RWPE2 (cell line): ENCODE measurements at regions not wholly inside any gene's neighbourhood (a gene's known extent, or its start where the extent isn't known, plus 50 kb on each side); places are given as distances from the start of the nearest gene placed in this dataset.

Source experiments
- ATAC-seq: fragments of 200-7000 bp; cut with Tn5 transposase; 3 replicates; pipeline ENCODE4 v1.9.1; 2021; ENCODE audit warnings: low read depth
- DNase-seq: peaks from one replicate; pipeline ENCODE4 v3.0.0-alpha.2; 2020; ENCODE audit warnings: low spot score
- H3K27ac ChIP-seq: fragments of 450-650 bp; 2 replicates; pipeline ENCODE4 v1.5.1; 2017; ENCODE audit warnings: mild to moderate bottlenecking; ENCODE audit not compliant: poor library complexity, severe bottlenecking
- H3K27me3 ChIP-seq: fragments of 250-450 bp; sonication (Bioruptor Pico); 2 replicates; pipeline ENCODE4 v1.5.1; 2021; ENCODE audit warnings: mild to moderate bottlenecking, moderate library complexity; ENCODE audit not compliant: insufficient read depth, poor library complexity, severe bottlenecking
- H3K36me3 ChIP-seq: fragments of 250-450 bp; sonication (Bioruptor Pico); 2 replicates; pipeline ENCODE4 v1.5.1; 2020; ENCODE audit warnings: low read depth, mild to moderate bottlenecking, moderate library complexity
- H3K4me1 ChIP-seq: fragments of 250-450 bp; sonication (Bioruptor Pico); 2 replicates; pipeline ENCODE4 v1.5.1; 2021; ENCODE audit warnings: mild to moderate bottlenecking, moderate library complexity; ENCODE audit not compliant: insufficient read depth, poor library complexity, severe bottlenecking
- H3K4me3 ChIP-seq: fragments of 250-450 bp; sonication (Bioruptor Pico); 2 replicates; pipeline ENCODE4 v1.5.1; 2021; ENCODE audit warnings: mild to moderate bottlenecking, moderate library complexity; ENCODE audit not compliant: severe bottlenecking
- H3K9me3 ChIP-seq: fragments of 250-450 bp; sonication (Bioruptor Pico); 2 replicates; pipeline ENCODE4 v1.5.1; 2021; ENCODE audit warnings: mild to moderate bottlenecking, moderate library complexity; ENCODE audit not compliant: severe bottlenecking
- CTCF ChIP-seq: fragments of 450-650 bp; IDR thresholded peaks from one replicate; pipeline ENCODE4 v1.5.1; 2017; ENCODE audit warnings: mild to moderate bottlenecking, moderate library complexity; ENCODE audit not compliant: poor library complexity, severe bottlenecking

GRCh38 chr7:155183655-155184054 is 113.5 kb downstream of the HTR5A start:
- Histone ChIP-seq H3K27me3 (no peaks in the 10 kb centered on the region), H3K4me1 (no peaks in the 10 kb centered on the region), H3K9me3 (peaks cover 13% of the 10 kb centered on the region), H3K36me3 (no peaks in the 10 kb centered on the region), H3K4me3 (no peak overlapping the region), H3K27ac (no peak overlapping the region)
- ATAC-seq (no peak), DNase-seq (no peak)
- no peak for TF ChIP-seq CTCF

DNA sequence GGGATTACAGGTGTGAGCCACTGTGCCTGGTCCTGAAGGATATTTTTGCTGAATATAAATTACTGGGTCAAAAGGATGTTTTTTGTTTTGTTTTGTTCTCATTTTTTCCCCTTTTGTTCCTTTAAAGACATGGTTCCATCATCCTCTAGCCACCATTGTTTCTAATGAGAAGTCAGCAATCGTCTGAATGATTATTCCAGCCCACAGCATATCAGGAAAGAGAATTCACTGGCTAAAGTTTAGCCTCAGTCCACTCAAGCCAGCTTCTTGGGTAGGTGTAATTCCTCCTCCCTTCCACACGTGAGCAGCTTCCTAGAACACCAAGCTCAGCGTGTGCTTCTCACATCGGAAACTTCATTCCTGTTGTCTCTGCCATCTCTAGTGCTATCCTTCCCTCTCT is 112.8 kb upstream of the INSIG1 start:
- no peaks in the 10 kb centered on the region for H3K27me3 ChIP-seq
- peaks cover 13% of the 10 kb centered on the region for H3K9me3 ChIP-seq
- DNase-seq: no peak
- ATAC-seq: no peak
- H3K36me3 ChIP-seq: no peaks in the 10 kb centered on the region
- H3K4me1 ChIP-seq: peaks cover 3% of the 10 kb centered on the region
- H3K4me3 ChIP-seq: no peak overlapping the region
- no peak overlapping the region for H3K27ac ChIP-seq
- no peak for TF ChIP-seq CTCF

DNA sequence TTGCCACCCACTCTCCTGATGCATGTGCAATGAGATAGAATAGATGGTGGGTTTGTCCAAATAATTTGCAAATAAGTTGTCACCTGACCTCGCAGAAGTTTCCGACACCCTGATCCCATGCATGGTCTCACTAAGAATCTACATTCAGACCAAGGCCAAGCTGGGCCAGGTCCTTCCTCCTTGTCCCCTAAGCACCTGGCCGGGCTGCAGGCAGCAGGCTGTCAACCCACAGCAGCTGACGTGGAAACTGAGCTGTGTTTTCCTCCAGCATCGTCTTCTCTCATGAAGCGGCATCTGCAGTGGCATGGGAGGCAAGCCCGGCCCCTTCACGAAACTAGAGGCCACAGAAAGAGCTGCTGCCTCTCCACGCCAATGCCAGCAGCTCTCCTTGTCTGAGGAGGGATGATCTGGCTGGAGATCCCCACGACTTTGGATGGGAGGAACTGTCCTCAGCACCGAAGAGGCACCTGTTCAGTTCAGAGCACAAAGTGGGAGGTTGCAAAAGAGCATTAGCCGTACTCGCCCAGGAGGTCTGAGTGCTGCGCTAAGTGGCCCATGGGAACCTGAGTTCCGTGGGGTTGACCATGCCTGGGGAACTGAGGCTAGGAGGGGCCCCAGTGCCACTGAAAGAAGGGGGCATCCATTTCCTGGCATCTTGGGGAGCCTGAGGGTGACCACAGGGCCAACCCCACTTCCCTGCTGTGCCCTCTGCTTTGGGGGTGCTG is 110.5 kb upstream of the INSIG1 start:
- no peaks in the 10 kb centered on the region for H3K36me3 ChIP-seq
- no peak overlapping the region for H3K4me3 ChIP-seq
- ATAC-seq: no peak
- no peak for TF ChIP-seq CTCF
- H3K4me1 ChIP-seq: peaks cover 3% of the 10 kb centered on the region
- no peak for DNase-seq
- peaks cover 13% of the 10 kb centered on the region for H3K9me3 ChIP-seq
- H3K27ac ChIP-seq: no peak overlapping the region
- no peaks in the 10 kb centered on the region for H3K27me3 ChIP-seq

DNA sequence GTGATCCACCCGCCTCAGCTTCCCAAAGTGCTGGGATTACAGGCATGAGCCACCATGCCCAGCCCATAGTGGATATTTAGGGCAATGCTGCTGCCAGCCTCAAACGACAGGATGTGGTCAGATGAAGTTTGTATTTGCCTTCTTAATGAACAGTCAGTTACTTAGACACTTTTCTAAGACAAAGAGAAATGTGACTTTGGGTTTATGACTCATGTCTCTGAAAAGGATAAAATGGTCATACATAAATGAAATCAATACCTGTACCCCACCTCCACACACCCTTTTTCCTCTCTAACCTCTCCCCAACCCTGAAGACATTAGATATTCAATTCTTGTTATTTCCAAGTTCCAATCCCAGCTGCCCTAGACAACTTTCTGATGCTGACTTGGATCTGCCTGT is 109.3 kb upstream of the INSIG1 start:
- TF ChIP-seq CTCF: no peak
- no peaks in the 10 kb centered on the region for H3K27me3 ChIP-seq
- H3K27ac ChIP-seq: peak overlapping the region; percentile 22
- DNase-seq (no peak), ATAC-seq (no peak)
- H3K4me1 ChIP-seq: peaks cover 3% of the 10 kb centered on the region
- no peaks in the 10 kb centered on the region for H3K36me3 ChIP-seq
- peaks cover 13% of the 10 kb centered on the region for H3K9me3 ChIP-seq
- no peak overlapping the region for H3K4me3 ChIP-seq

DNA sequence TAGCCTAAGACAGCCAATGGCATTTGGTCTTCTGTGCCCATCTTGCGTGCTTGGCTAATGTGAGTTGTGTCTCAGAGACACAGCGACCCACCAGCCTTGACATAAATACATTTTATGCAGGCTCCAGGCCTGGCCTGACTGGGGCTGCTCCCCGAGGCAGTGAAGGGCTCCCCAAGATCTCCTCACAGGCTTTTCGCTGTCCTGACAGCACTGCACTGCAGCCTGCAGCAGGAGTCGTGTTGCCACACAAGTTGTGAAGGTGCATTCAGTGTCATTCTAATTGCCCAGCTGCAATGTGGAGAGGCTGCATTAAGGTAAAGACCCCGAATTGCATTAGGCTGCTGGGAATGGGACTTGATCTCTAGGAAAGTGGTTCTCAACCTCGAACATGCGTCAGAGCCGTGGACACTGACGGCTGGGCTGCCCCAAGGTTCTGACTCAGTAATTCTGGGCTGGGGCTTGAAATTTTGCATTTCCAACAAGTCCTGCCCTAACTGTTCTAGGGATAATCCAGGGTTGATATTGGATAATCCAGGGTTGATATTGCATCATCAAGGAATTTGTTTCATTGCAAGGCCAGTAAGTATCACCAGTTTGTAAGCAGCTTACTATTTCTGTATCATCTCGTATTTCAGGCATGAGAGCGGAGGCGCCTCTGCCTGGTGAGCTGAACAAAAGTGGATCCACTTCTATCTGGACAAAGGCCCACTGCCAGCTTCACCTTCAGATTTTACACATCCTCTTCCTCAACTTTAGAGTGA is 108.7 kb upstream of the INSIG1 start:
- no peak for DNase-seq
- peaks cover 3% of the 10 kb centered on the region for H3K4me1 ChIP-seq
- peaks cover 13% of the 10 kb centered on the region for H3K9me3 ChIP-seq
- H3K27ac ChIP-seq: peak overlapping the region; percentile 22
- H3K36me3 ChIP-seq: no peaks in the 10 kb centered on the region
- no peak for TF ChIP-seq CTCF
- H3K4me3 ChIP-seq: no peak overlapping the region
- no peaks in the 10 kb centered on the region for H3K27me3 ChIP-seq
- peak; percentile 74 for ATAC-seq
